ENCODE measurements at regions not wholly inside any gene's neighbourhood (a gene's known extent, or its start where the extent isn't known, plus 50 kb on each side); places are given as distances from the start of the nearest gene placed in this dataset.

GRCh38 chr9:87319656-87320055 lies 178.0 kb upstream of the DAPK1 start:
- no peak for TF ChIP-seq JUND (IDR thresholded peaks at IDR 0.05; ENCODE audit: low read length)
- no peak for TF ChIP-seq GABPA (IDR thresholded peaks at IDR 0.05; ENCODE audit: borderline replicate concordance, insufficient read depth, low read length)
- no peak for TF ChIP-seq CTCF (IDR thresholded peaks at IDR 0.05; ENCODE audit: control extremely low read depth in 1 of 3, insufficient read depth in 1 of 3, low read depth in 1 of 3, low read length in 3 of 3)
- TF ChIP-seq EZH2 (IDR thresholded peaks at IDR 0.05; ENCODE audit: low read depth, low read length, severe bottlenecking): no peak
- no peak for TF ChIP-seq ATF3 (IDR thresholded peaks at IDR 0.05; ENCODE audit: insufficient read depth, low read depth, low read length)
- TF ChIP-seq USF2 (IDR thresholded peaks at IDR 0.05; ENCODE audit: low read length): no peak
- no peak for TF ChIP-seq POLR2A (IDR thresholded peaks at IDR 0.05; ENCODE audit: control extremely low read depth in 1 of 2, low read depth in 2 of 2, low read length in 2 of 2)
- TF ChIP-seq CTBP2 (IDR thresholded peaks at IDR 0.05; ENCODE audit: borderline replicate concordance, insufficient read depth, insufficient read length, low read length): no peak
- TF ChIP-seq SUZ12 (IDR thresholded peaks at IDR 0.05; ENCODE audit: low read length): no peak
